GM21360 (cell line): ENCODE measurements at regions not wholly inside any gene's neighbourhood (a gene's known extent, or its start where the extent isn't known, plus 50 kb on each side); places are given as distances from the start of the nearest gene placed in this dataset.

Experiments
- ATAC-seq: cut with Tn5 transposase; IDR thresholded peaks from one replicate; pipeline ENCODE4 v1.9.1; 2021; ENCODE audit warnings: mild to moderate bottlenecking, moderate library complexity; ENCODE audit not compliant: unreplicated experiment

DNA sequence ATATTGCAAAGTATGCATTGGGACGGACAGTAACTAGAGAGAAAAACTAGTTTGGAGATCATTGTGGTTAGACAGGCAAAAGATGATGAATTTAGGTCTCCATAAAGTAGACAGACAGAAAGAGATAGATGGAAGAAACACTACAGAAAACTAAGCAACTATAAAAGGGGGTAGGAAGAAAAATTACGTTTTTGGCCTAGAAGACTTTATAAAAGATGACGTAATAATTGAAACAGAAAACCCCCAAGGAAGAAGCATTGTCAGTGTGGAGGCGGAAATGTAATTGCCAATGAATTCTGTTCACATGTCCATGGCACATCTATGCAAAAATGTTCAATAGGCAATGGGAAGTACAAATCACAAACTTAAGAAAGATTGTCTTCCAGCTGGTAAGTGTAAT lies 1211.5 kb upstream of the ZEB2 start:
- ATAC-seq, result no peak

DNA sequence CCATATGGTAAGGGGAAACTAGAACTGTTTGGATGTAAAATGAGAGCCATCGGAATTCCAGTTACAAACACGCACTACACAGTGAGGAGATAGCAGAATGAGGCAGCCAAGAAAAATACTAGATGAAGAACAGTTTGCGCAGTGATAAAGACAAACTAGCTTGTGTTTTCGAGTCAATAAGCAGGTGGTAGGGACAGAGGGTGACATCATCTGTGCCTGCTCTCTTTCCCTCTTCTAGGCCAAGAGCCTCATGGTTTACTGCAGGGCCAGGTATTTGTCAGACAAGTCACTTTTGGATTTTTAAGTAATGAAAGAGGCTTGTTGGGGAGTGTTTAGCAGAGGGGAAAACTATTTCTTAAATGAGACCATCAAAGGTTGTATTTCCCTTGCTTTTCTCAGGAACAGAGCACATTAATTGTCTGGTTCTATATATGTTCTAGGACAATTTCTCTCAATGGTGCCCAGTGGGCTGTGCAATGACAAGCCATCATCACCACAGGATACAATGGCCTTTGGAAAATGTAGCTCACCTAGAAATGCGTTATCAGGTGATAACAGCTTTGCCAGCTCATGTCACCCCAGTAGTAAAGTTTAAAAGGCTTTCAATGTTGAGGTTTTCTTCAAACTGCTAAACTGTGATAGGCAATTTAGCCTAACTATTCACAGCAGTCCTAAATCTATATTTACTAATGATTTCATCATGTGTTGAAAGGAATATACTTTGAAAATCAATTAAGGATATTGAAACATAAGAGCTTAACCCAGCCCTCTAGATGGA lies 1210.3 kb upstream of the ZEB2 start:
- no peak for ATAC-seq

- ATAC-seq, result no peak
Measured at GRCh38 chr2:145729481-145729880, 1209.6 kb upstream of the ZEB2 start.

DNA sequence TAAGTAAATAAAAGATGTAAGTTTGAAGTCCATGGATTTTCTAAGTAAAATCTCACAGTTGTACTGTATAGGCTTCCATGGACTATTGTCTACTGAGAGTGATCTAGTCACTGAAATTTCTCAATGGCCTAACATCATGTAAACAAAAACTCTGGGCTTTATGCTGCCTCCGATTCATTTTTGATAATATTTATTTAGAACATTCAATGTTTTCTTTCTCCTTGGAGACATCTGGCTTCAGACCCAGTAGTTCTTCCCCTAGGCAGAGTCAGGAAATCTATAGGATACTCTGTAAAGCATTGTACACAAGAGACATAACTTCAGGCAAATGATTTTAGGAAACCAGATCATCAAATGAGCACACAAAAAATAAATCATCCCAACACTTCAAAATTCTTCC lies 1208.6 kb upstream of the ZEB2 start:
- ATAC-seq, result no peak

GRCh38 chr2:145725876-145726275 lies 1206.0 kb upstream of the ZEB2 start:
- no peak for ATAC-seq

GRCh38 chr2:145724311-145724898 lies 1204.5 kb upstream of the ZEB2 start:
- no peak for ATAC-seq

- no peak for ATAC-seq
Measured at GRCh38 chr2:145723872-145724271, 1204.0 kb upstream of the ZEB2 start.

DNA sequence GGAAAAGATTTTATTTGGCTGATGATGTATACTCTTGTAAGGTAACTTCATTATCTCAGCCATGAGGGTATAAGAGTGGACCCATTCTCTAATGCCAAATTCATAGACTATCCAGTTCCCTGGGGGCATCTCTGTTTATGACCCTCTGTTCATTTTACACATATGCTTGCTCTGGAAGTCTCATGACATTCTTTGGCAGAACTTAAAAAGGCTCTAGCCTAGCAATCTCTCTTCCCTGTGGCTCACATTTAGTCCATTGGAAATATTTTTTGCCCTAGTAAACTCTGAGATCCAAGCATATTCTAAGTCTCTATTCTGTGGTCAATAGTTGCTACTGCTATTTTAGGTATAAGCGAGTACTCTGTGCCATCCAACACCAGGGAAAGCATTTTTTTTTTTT lies 1201.8 kb upstream of the ZEB2 start:
- no peak for ATAC-seq

GRCh38 chr2:145715601-145716000 lies 1195.7 kb upstream of the ZEB2 start:
- ATAC-seq, result no peak

- ATAC-seq, result no peak
Measured at GRCh38 chr2:145710303-145710702, 1190.4 kb upstream of the ZEB2 start.

DNA sequence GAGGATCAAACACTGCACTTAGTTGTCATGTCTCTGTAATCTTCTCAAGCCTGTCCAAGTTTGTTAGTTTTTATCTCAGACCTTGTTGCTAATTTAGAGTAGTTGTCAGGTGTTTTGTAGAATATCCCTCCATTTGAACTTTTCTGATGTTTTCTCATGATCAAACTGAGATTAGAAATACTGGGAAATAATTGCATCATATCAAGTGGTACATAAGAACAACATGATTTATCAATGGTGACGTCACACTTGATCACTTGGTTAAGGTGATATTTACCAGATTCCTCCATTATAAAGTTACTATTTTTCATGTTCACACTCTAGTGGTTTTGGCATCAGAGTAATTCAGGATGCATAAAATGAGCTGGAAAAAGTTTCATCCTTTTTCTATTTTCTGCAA lies 1182.4 kb upstream of the ZEB2 start:
- no peak for ATAC-seq

- ATAC-seq, result no peak
Measured at GRCh38 chr2:145692971-145693478, 1173.1 kb upstream of the ZEB2 start.

GRCh38 chr2:145691659-145692058 lies 1171.7 kb upstream of the ZEB2 start:
- no peak for ATAC-seq

DNA sequence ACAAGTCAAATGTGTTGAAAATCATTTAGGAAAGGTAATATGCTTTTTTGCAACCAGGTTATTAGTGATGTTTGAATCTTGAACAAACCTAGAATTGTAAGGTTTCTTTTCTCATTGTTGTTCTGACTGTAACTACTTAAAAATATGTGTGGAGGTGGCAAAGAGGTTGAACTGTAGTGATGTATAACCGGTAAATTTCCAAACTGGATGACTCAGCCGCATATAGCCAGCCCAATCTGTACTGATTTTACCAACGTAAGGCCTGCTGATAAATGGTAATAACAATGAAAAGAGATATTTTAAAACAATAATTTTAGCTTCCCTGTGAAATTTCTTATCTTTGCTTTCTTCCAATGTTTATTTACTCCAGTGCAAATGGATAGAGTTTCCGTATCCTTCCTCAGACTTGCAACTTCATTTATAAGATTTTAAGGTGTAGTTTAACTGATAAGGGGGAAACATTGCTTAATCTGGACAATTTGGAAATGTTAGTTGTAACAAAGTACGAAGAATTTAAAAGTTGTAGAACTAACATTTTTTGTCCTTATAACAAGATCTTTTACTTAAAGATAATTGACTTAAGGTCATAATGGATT lies 1170.4 kb upstream of the ZEB2 start:
- no peak for ATAC-seq

DNA sequence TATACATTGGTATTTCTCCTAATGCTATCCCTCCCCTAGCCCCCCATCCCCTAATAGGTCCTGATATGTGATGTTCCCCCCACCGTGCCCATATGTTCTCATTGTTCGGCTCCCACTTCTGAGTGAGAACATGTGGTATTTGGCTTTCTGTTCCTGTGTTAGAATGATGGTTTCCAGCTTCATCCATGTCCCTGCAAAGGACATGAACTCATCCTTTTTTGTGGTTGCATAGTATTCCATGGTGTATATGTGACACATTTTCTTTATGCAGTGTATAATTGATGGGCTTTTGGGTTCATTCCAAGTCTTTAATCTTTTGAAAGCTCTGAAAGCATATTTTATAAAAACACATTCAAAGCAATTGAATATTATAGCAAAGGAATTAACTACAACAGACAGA lies 1169.4 kb upstream of the ZEB2 start:
- no peak for ATAC-seq

- ATAC-seq, result no peak
Measured at GRCh38 chr2:145688156-145688555, 1168.2 kb upstream of the ZEB2 start.

- ATAC-seq, result no peak
Measured at GRCh38 chr2:145687442-145688134, 1167.7 kb upstream of the ZEB2 start.

GRCh38 chr2:145685383-145686050 lies 1165.6 kb upstream of the ZEB2 start:
- no peak for ATAC-seq

- ATAC-seq, result no peak
Measured at GRCh38 chr2:145682546-145683157, 1162.7 kb upstream of the ZEB2 start.

GRCh38 chr2:145680276-145680675 lies 1160.4 kb upstream of the ZEB2 start:
- no peak for ATAC-seq

DNA sequence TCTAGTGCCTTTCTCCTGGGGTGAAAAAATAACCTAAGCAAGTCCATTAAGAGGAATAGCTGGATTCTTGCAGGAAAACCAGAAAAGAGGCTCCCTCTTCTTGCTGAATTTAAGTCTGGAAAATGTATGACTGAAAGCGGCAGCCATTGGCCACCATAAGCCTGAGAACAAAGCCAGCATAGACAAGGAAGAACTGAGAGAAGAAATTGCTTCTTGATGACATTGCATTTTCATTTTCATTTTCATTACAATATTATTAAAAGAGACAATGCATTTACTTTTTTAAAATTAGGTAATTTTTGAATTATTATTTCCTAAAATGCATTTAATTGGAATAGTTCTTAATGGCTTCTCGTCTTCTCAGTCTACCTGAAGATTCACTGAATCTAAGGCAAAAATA lies 1157.5 kb upstream of the ZEB2 start:
- no peak for ATAC-seq
